PC-9 (cell line): ENCODE measurements at regions not wholly inside any gene's neighbourhood (a gene's known extent, or its start where the extent isn't known, plus 50 kb on each side); places are given as distances from the start of the nearest gene placed in this dataset.

ENCODE experiments used
- BruUV-seq: library from RNA; stranded (reverse); fragments of 400-500 nt; replicated peaks from 2 replicates; lab custom pipeline; 2021; lab: Mats Ljungman, UMichigan
- CTCF ChIA-PET: fragments of 300-600 bp; sonication (Branson Sonifier 250); formaldehyde crosslinking; loops from one replicate; lab custom pipeline; 2022; ENCODE audit warnings: antibody characterized with exemption; lab: Charles Lee
- POLR2A ChIA-PET: fragments of 300-600 bp; sonication (Branson Sonifier 250); formaldehyde crosslinking; loops from one replicate; lab custom pipeline; 2022; ENCODE audit warnings: antibody characterized with exemption; ENCODE audit not compliant: unreplicated experiment; lab: Charles Lee
- DNase-seq, 2 experiments: peaks; one replicate each; pipeline versions ENCODE4 v3.0.0 to v3.0.0-alpha.2; 2015 to 2022; ENCODE audit warnings: mixed read lengths in 1 of 2
- H2AFZ ChIP-seq: fragments of 200-600 bp; sonication (generic); 2 replicates; pipeline ENCODE4 v1.8.1; 2017; ENCODE audit warnings: antibody characterized with exemption
- H3F3A ChIP-seq: fragments of 200-600 bp; sonication (generic); 2 replicates; pipeline ENCODE4 v1.8.1; 2017; ENCODE audit warnings: antibody characterized with exemption, mild to moderate bottlenecking, low read depth; ENCODE audit not compliant: insufficient read depth
- H3K27ac ChIP-seq: fragments of 200-600 bp; sonication (generic); 2 replicates; pipeline ENCODE4 v1.6.1; 2016; ENCODE audit warnings: mixed run types
- H3K27me3 ChIP-seq: fragments of 200-600 bp; sonication (generic); 2 replicates; pipeline ENCODE4 v1.6.1; 2016; ENCODE audit warnings: low read depth, mixed run types; ENCODE audit not compliant: insufficient read depth
- H3K36me3 ChIP-seq: fragments of 200-600 bp; sonication (generic); 2 replicates; pipeline ENCODE4 v1.6.1; 2016; ENCODE audit warnings: low read depth, mixed run types
- H3K4me1 ChIP-seq: fragments of 200-600 bp; sonication (generic); replicated peaks from 2 replicates; pipeline ENCODE4 v1.6.1; 2016; ENCODE audit warnings: mixed run types; ENCODE audit not compliant: insufficient read depth
- H3K4me2 ChIP-seq: fragments of 200-600 bp; sonication (generic); 2 replicates; pipeline ENCODE4 v1.6.1; 2017; ENCODE audit warnings: mixed run types
- H3K4me3 ChIP-seq: fragments of 200-600 bp; sonication (generic); 2 replicates; pipeline ENCODE4 v1.6.1; 2016; ENCODE audit warnings: mixed run types
- H3K79me2 ChIP-seq: fragments of 200-600 bp; sonication (generic); 2 replicates; pipeline ENCODE4 v1.6.1; 2017; ENCODE audit warnings: low read depth, mixed run types
- H3K9me2 ChIP-seq: fragments of 200-600 bp; sonication (generic); 2 replicates; pipeline ENCODE4 v1.8.1; 2017; ENCODE audit warnings: mild to moderate bottlenecking; ENCODE audit not compliant: insufficient read depth
- H3K9me3 ChIP-seq: fragments of 200-600 bp; sonication (generic); 2 replicates; pipeline ENCODE4 v1.8.1; 2016; ENCODE audit warnings: low read depth; ENCODE audit not compliant: insufficient read depth
- H4K20me1 ChIP-seq: fragments of 200-600 bp; sonication (generic); 2 replicates; pipeline ENCODE4 v1.8.1; 2017; ENCODE audit not compliant: insufficient read depth
- CTCF ChIP-seq: fragments of 200-600 bp; sonication (generic); conservative IDR thresholded peaks from 2 replicates; pipeline ENCODE4 v1.6.1; 2017; ENCODE audit warnings: mixed run types, antibody characterized with exemption, mild to moderate bottlenecking, moderate library complexity
- EZH2 ChIP-seq: fragments of 200-600 bp; sonication (generic); IDR thresholded peaks from 2 replicates; pipeline ENCODE4 v1.8.0; 2017; ENCODE audit warnings: antibody characterized with exemption, low read depth
- intact Hi-C: fragments of 100-400 bp; cut with micrococcal nuclease; formaldehyde crosslinking; loops from one replicate; pipeline ENCODE4 v1.10.0; 2022; ENCODE audit not compliant: unreplicated experiment

- Histone ChIP-seq H3K4me1 (no peaks in the 10 kb centered on the region), H2AFZ (no peak overlapping the region), H3F3A (no peaks in the 10 kb centered on the region), H3K4me3 (no peak overlapping the region), H3K27ac (no peak overlapping the region), H3K9me2 (no peaks in the 10 kb centered on the region), H3K27me3 (peaks cover under 1% of the 10 kb centered on the region; the same call in 1 of the 2 replicates), H4K20me1 (no peaks in the 10 kb centered on the region), H3K36me3 (no peaks in the 10 kb centered on the region), H3K79me2 (no peaks in the 10 kb centered on the region), H3K9me3 (no peaks in the 10 kb centered on the region), H3K4me2 (no peak overlapping the region)
- ChIA-PET POLR2A (no interaction called here), CTCF (no interaction called here)
- intact Hi-C loops = no loop called here
- TF ChIP-seq EZH2 (no peak), CTCF (no peak)
- BruUV-seq = no TSS peak
- no peak for DNase-seq
Observed at GRCh38 chr9:96027251-96028131, 152.0 kb downstream of the ERCC6L2 start.

- BruUV-seq = no TSS peak
Observed at GRCh38 chr9:96026655-96027213, 151.2 kb downstream of the ERCC6L2 start.

More at GRCh38 chr9:96026655-96027213, 151.2 kb downstream of the ERCC6L2 start:
- intact Hi-C loops = no loop called here
- Histone ChIP-seq H3K4me1 (no peaks in the 10 kb centered on the region), H4K20me1 (no peaks in the 10 kb centered on the region), H3K9me3 (no peaks in the 10 kb centered on the region), H2AFZ (no peak overlapping the region), H3K36me3 (no peaks in the 10 kb centered on the region), H3K27ac (no peak overlapping the region), H3F3A (no peaks in the 10 kb centered on the region), H3K79me2 (no peaks in the 10 kb centered on the region), H3K27me3 (no peaks in the 10 kb centered on the region), H3K4me2 (no peak overlapping the region), H3K4me3 (no peak overlapping the region), H3K9me2 (no peaks in the 10 kb centered on the region)
- ChIA-PET CTCF (no interaction called here), POLR2A (no interaction called here)
- TF ChIP-seq EZH2 (no peak), CTCF (no peak)
- DNase-seq = no peak
